Large intestine (tissue), 3 donors: ENCODE measurements at regions not wholly inside any gene's neighbourhood (a gene's known extent, or its start where the extent isn't known, plus 50 kb on each side); places are given as distances from the start of the nearest gene placed in this dataset.

Experiments used
- DNase-seq, 2 donors: peaks; one replicate each; pipeline versions ENCODE4 v3.0.0 to v3.0.0-alpha.2; 2013
- H3K27ac ChIP-seq: one replicate; pipeline ENCODE4 v1.5.1; 2013; ENCODE audit warnings: low read length
- H3K27me3 ChIP-seq: 2 replicates; pipeline ENCODE4 v1.6.1; 2013; ENCODE audit warnings: low read length; ENCODE audit not compliant: control insufficient read depth, insufficient read depth
- H3K36me3 ChIP-seq: 2 replicates; pipeline ENCODE4 v1.6.1; 2013; ENCODE audit warnings: low read length; ENCODE audit not compliant: control insufficient read depth, insufficient read depth
- H3K4me1 ChIP-seq: one replicate; pipeline ENCODE4 v1.6.1; 2013; ENCODE audit warnings: low read length; ENCODE audit not compliant: control insufficient read depth, insufficient read depth
- H3K4me3 ChIP-seq: one replicate; pipeline ENCODE4 v1.5.1; 2013; ENCODE audit warnings: low read length
- H3K9me3 ChIP-seq: one replicate; pipeline ENCODE4 v1.6.1; 2013; ENCODE audit warnings: mild to moderate bottlenecking, low read depth, low read length, moderate library complexity; ENCODE audit not compliant: control insufficient read depth
- WGBS: methylation state at CpG from one replicate; pipeline ENCODE4 v1.1.5; 2013; ENCODE audit warnings: low lambda C conversion rate; ENCODE audit not compliant: insufficient coverage; 5-methylcytosine and 5-hydroxymethylcytosine counted together

GRCh38 chrX:20884565-20884964 is 489.7 kb upstream of the CNKSR2 start:
- no CpG with 5 or more reads among the region's 3 CpGs for WGBS

GRCh38 chrX:20863649-20864048 is 510.6 kb upstream of the CNKSR2 start:
- Histone ChIP-seq H3K4me3 (no peak overlapping the region), H3K36me3 (no peaks in the 10 kb centered on the region), H3K9me3 (no peaks in the 10 kb centered on the region), H3K4me1 (no peaks in the 10 kb centered on the region), H3K27ac (no peak overlapping the region), H3K27me3 (no peaks in the 10 kb centered on the region)
- no peak for DNase-seq

More at GRCh38 chrX:20884565-20884964, 489.7 kb upstream of the CNKSR2 start:
- Histone ChIP-seq H3K4me3 (no peak overlapping the region), H3K36me3 (no peaks in the 10 kb centered on the region), H3K4me1 (no peaks in the 10 kb centered on the region), H3K27ac (no peak overlapping the region), H3K9me3 (no peaks in the 10 kb centered on the region), H3K27me3 (no peaks in the 10 kb centered on the region)
- DNase-seq, result no peak

- Histone ChIP-seq H3K27me3 (no peaks in the 10 kb centered on the region), H3K36me3 (no peaks in the 10 kb centered on the region), H3K27ac (no peak overlapping the region), H3K4me1 (no peaks in the 10 kb centered on the region), H3K4me3 (no peak overlapping the region), H3K9me3 (no peaks in the 10 kb centered on the region)
- DNase-seq, result no peak
- WGBS, result no CpG with 5 or more reads among the region's 3 CpGs
Measured at GRCh38 chrX:20861113-20861512, 513.1 kb upstream of the CNKSR2 start.

GRCh38 chrX:20857746-20858145 is 516.5 kb upstream of the CNKSR2 start:
- Histone ChIP-seq H3K4me1 (no peaks in the 10 kb centered on the region), H3K9me3 (no peaks in the 10 kb centered on the region), H3K36me3 (no peaks in the 10 kb centered on the region), H3K27me3 (no peaks in the 10 kb centered on the region), H3K27ac (no peak overlapping the region), H3K4me3 (no peak overlapping the region)
- DNase-seq, result no peak
- WGBS, result no CpG with 5 or more reads among the region's 3 CpGs

- Histone ChIP-seq H3K27ac (no peak overlapping the region), H3K36me3 (no peaks in the 10 kb centered on the region), H3K9me3 (no peaks in the 10 kb centered on the region), H3K27me3 (no peaks in the 10 kb centered on the region), H3K4me3 (no peak overlapping the region), H3K4me1 (no peaks in the 10 kb centered on the region)
- DNase-seq, result no peak
- WGBS, result no CpG with 5 or more reads among the region's 3 CpGs
Measured at GRCh38 chrX:20838477-20838876, 535.7 kb upstream of the CNKSR2 start.

- DNase-seq, result no peak
- no peaks in the 10 kb centered on the region for H3K9me3 ChIP-seq
- H3K27me3 ChIP-seq, result no peaks in the 10 kb centered on the region
- H3K4me3 ChIP-seq, result no peak overlapping the region
- WGBS, result no CpG with 5 or more reads among the region's 5 CpGs
- H3K4me1 ChIP-seq, result no peaks in the 10 kb centered on the region
- H3K36me3 ChIP-seq, result no peaks in the 10 kb centered on the region
- no peak overlapping the region for H3K27ac ChIP-seq
Measured at GRCh38 chrX:20829665-20830491, 544.3 kb upstream of the CNKSR2 start.

GRCh38 chrX:20825984-20826383 is 548.2 kb upstream of the CNKSR2 start:
- Histone ChIP-seq H3K36me3 (no peaks in the 10 kb centered on the region), H3K4me3 (no peak overlapping the region), H3K27me3 (no peaks in the 10 kb centered on the region), H3K27ac (no peak overlapping the region), H3K4me1 (no peaks in the 10 kb centered on the region), H3K9me3 (no peaks in the 10 kb centered on the region)
- no CpG with 5 or more reads among the region's 2 CpGs for WGBS
- no peak for DNase-seq

GRCh38 chrX:20803971-20804370 is 537.3 kb upstream of the RPS6KA3 start:
- Histone ChIP-seq H3K4me3 (no peak overlapping the region), H3K36me3 (no peaks in the 10 kb centered on the region), H3K9me3 (no peaks in the 10 kb centered on the region), H3K27ac (no peak overlapping the region), H3K27me3 (no peaks in the 10 kb centered on the region), H3K4me1 (no peaks in the 10 kb centered on the region)
- DNase-seq, result no peak
- no CpG with 5 or more reads among the region's 1 CpG for WGBS

- Histone ChIP-seq H3K27me3 (no peaks in the 10 kb centered on the region), H3K4me1 (no peaks in the 10 kb centered on the region), H3K27ac (no peak overlapping the region), H3K36me3 (no peaks in the 10 kb centered on the region), H3K4me3 (no peak overlapping the region), H3K9me3 (no peaks in the 10 kb centered on the region)
- no CpG with 5 or more reads among the region's 1 CpG for WGBS
- DNase-seq, result no peak
Measured at GRCh38 chrX:20802036-20802435, 535.3 kb upstream of the RPS6KA3 start.

- Histone ChIP-seq H3K36me3 (no peaks in the 10 kb centered on the region), H3K4me1 (no peaks in the 10 kb centered on the region), H3K9me3 (no peaks in the 10 kb centered on the region), H3K27me3 (no peaks in the 10 kb centered on the region), H3K4me3 (no peak overlapping the region), H3K27ac (no peak overlapping the region)
- DNase-seq, result no peak
- WGBS, result no CpG with 5 or more reads among the region's 2 CpGs
Measured at GRCh38 chrX:20796450-20796849, 529.7 kb upstream of the RPS6KA3 start.

- Histone ChIP-seq H3K27ac (peak overlapping the region; percentile 67), H3K36me3 (no peaks in the 10 kb centered on the region), H3K27me3 (no peaks in the 10 kb centered on the region), H3K4me3 (no peak overlapping the region), H3K4me1 (peaks cover 7% of the 10 kb centered on the region), H3K9me3 (no peaks in the 10 kb centered on the region)
- WGBS, result no CpG with 5 or more reads among the region's 3 CpGs
- DNase-seq, result peak; percentile 56 to 80
Measured at GRCh38 chrX:20789103-20789502, 522.4 kb upstream of the RPS6KA3 start.
